A673 (cell line): ENCODE measurements at regions not wholly inside any gene's neighbourhood (a gene's known extent, or its start where the extent isn't known, plus 50 kb on each side); places are given as distances from the start of the nearest gene placed in this dataset.

Experiments used
- BruUV-seq: library from RNA; stranded (reverse); fragments of 400-500 nt; replicated peaks from 2 replicates; lab custom pipeline; 2021; lab: Mats Ljungman, UMichigan
- CTCF ChIA-PET: fragments of 300-600 bp; sonication (Branson Sonifier 250); formaldehyde crosslinking; loops from one replicate; lab custom pipeline; 2022; ENCODE audit warnings: antibody characterized with exemption; lab: Charles Lee
- POLR2A ChIA-PET: fragments of 300-600 bp; sonication (Branson Sonifier 250); formaldehyde crosslinking; loops from one replicate; lab custom pipeline; 2022; ENCODE audit warnings: antibody characterized with exemption; ENCODE audit not compliant: low non-redundant PET; lab: Charles Lee
- DNase-seq: peaks from one replicate; pipeline ENCODE4 v3.0.0-alpha.2; 2015; ENCODE audit warnings: low spot score
- H3K27ac ChIP-seq: fragments of 200-600 bp; sonication (generic); 2 replicates; pipeline ENCODE4 v1.5.1; 2016; ENCODE audit warnings: mixed run types, low read depth, mild to moderate bottlenecking, mixed read lengths, antibody characterized with exemption, low read length; ENCODE audit not compliant: poor library complexity, severe bottlenecking
- H3K27me3 ChIP-seq: fragments of 200-600 bp; sonication (generic); replicated peaks from 2 replicates; pipeline ENCODE4 v1.6.1; 2017; ENCODE audit warnings: mixed run types, low read depth, mild to moderate bottlenecking, mixed read lengths, antibody characterized with exemption, low read length; ENCODE audit not compliant: insufficient read depth, poor library complexity
- H3K36me3 ChIP-seq: fragments of 200-600 bp; sonication (generic); 2 replicates; pipeline ENCODE4 v1.6.1; 2016; ENCODE audit warnings: mixed run types, mild to moderate bottlenecking, mixed read lengths, antibody characterized with exemption, low read length; ENCODE audit not compliant: insufficient read depth, poor library complexity, severe bottlenecking
- H3K4me1 ChIP-seq: fragments of 200-600 bp; sonication (generic); 2 replicates; pipeline ENCODE4 v1.6.1; 2017; ENCODE audit warnings: mixed run types, mild to moderate bottlenecking, mixed read lengths, antibody characterized with exemption, low read length; ENCODE audit not compliant: insufficient read depth, poor library complexity, severe bottlenecking
- H3K4me3 ChIP-seq: fragments of 200-600 bp; sonication (generic); 2 replicates; pipeline ENCODE4 v1.5.1; 2016; ENCODE audit warnings: low read depth, mixed run types, mild to moderate bottlenecking, mixed read lengths, low read length; ENCODE audit not compliant: poor library complexity, severe bottlenecking
- H3K9me3 ChIP-seq: fragments of 200-600 bp; sonication (generic); 2 replicates; pipeline ENCODE4 v1.6.1; 2016; ENCODE audit warnings: mixed run types, low read depth, mild to moderate bottlenecking, mixed read lengths, antibody characterized with exemption, low read length; ENCODE audit not compliant: poor library complexity, severe bottlenecking
- EZH2 ChIP-seq: fragments of 200-600 bp; sonication (generic); IDR thresholded peaks from 2 replicates; pipeline ENCODE4 v1.6.1; 2017; ENCODE audit warnings: borderline replicate concordance, low read depth, mild to moderate bottlenecking, mixed read lengths, antibody characterized with exemption, low read length; ENCODE audit not compliant: poor library complexity, severe bottlenecking
- intact Hi-C: fragments of 100-400 bp; cut with micrococcal nuclease; formaldehyde crosslinking; loops from one replicate; pipeline ENCODE4 v1.10.0; 2022; ENCODE audit not compliant: unreplicated experiment
- TF ChIP-seq, protein P1 (sequence below): fragments of 300-800, 200-600 bp; sonication (generic); conservative IDR thresholded peaks from 2 replicates; pipeline ENCODE4 v1.5.1; 2017; ENCODE audit warnings: low read depth, mild to moderate bottlenecking, antibody characterized with exemption, low read length, moderate library complexity, mixed read lengths

DNA sequence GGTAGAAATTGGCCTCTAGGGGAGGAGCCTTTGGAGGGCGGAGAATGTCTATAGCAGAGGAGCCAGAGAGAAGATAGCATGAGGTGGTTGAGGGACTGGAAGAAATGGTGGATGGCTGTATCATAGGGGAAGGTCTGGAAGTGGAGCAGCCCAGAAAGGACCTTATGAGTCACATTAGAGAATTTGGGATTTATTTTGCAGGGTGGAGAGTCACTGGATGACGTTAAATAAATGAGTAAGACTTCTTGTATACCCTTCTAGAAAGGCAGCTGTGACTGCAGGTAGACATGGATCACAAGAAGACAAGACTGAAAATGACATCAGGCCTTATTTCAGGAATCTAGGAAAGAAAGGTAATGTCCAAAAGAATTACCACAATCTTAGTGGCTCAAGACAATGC lies 208.2 kb upstream of the TMTC1 start:
- CTCF ChIA-PET: no interaction called here
- Histone ChIP-seq H3K27ac (no peak overlapping the region), H3K4me3 (no peak overlapping the region), H3K36me3 (no peaks in the 10 kb centered on the region), H3K4me1 (no peaks in the 10 kb centered on the region), H3K9me3 (no peaks in the 10 kb centered on the region), H3K27me3 (no peaks in the 10 kb centered on the region)
- DNase-seq: no peak
- TF ChIP-seq, protein P1, sequence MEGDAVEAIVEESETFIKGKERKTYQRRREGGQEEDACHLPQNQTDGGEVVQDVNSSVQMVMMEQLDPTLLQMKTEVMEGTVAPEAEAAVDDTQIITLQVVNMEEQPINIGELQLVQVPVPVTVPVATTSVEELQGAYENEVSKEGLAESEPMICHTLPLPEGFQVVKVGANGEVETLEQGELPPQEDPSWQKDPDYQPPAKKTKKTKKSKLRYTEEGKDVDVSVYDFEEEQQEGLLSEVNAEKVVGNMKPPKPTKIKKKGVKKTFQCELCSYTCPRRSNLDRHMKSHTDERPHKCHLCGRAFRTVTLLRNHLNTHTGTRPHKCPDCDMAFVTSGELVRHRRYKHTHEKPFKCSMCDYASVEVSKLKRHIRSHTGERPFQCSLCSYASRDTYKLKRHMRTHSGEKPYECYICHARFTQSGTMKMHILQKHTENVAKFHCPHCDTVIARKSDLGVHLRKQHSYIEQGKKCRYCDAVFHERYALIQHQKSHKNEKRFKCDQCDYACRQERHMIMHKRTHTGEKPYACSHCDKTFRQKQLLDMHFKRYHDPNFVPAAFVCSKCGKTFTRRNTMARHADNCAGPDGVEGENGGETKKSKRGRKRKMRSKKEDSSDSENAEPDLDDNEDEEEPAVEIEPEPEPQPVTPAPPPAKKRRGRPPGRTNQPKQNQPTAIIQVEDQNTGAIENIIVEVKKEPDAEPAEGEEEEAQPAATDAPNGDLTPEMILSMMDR: no peak
- no peak for TF ChIP-seq EZH2
- POLR2A ChIA-PET: no interaction called here
- intact Hi-C loops: no loop called here
- BruUV-seq: no TSS peak

DNA sequence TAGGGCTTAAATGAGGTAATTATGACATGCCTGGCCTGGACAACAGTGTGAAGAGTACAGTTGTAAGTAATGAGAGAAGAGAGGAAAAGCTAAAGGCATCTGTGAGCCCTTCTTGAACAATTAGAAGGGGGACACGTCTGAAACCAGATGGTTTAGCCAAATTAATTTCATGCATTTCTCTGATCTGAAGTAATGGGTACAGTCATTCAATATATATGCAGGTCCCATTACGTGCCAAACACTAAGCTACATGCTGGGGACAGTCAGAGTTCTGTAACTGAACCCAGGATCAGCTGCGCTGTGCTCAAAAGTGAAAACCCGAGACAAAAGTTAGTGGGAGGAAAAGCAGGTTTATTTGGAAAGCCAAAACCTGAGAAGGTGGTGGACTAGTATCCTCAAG lies 207.2 kb upstream of the TMTC1 start:
- ChIA-PET CTCF (no interaction called here), POLR2A (no interaction called here)
- no peaks in the 10 kb centered on the region for H3K27me3 ChIP-seq
- intact Hi-C loops: no loop called here
- no peak overlapping the region for H3K4me3 ChIP-seq
- H3K9me3 ChIP-seq: no peaks in the 10 kb centered on the region
- no peak for DNase-seq
- H3K27ac ChIP-seq: no peak overlapping the region
- no peaks in the 10 kb centered on the region for H3K36me3 ChIP-seq
- no peak for TF ChIP-seq EZH2
- TF ChIP-seq, protein P1: no peak
- H3K4me1 ChIP-seq: no peaks in the 10 kb centered on the region
- no TSS peak for BruUV-seq

DNA sequence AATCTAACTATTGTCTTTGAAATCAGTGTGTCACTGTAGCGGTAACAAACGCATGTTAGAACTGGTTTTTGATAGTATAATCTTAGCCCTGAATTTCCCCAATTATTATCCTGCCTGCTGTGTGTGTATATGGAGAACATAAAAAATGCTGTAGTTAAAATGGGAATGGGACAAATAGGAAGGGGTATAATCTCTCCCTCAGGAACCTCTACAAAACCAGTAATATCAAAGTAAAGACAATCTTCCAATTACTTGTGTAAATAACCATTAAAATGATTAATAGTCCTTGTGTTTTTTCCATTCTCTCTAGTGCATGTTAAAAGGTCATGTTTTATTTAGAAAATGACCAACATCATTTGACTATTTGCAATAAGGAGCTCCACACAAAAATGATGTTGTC lies 200.1 kb upstream of the TMTC1 start:
- H3K27me3 ChIP-seq: no peaks in the 10 kb centered on the region
- H3K36me3 ChIP-seq: no peaks in the 10 kb centered on the region
- TF ChIP-seq, protein P1: no peak
- no peak for TF ChIP-seq EZH2
- ChIA-PET CTCF (no interaction called here), POLR2A (no interaction called here)
- no peak overlapping the region for H3K27ac ChIP-seq
- intact Hi-C loops: no loop called here
- no peaks in the 10 kb centered on the region for H3K4me1 ChIP-seq
- no TSS peak for BruUV-seq
- no peaks in the 10 kb centered on the region for H3K9me3 ChIP-seq
- H3K4me3 ChIP-seq: no peak overlapping the region
- DNase-seq: no peak
